GM13977 (cell line): ENCODE measurements at regions not wholly inside any gene's neighbourhood (a gene's known extent, or its start where the extent isn't known, plus 50 kb on each side); places are given as distances from the start of the nearest gene placed in this dataset.
A peak's percentile ranks its signal among the peaks of the same experiment; 100 is the strongest.

Source experiments
- DNase-seq: peaks from one replicate; pipeline ENCODE4 v3.0.0; 2012; ENCODE audit warnings: low spot score
- CTCF ChIP-seq: IDR thresholded peaks from 2 replicates; pipeline ENCODE4 v1.5.1; 2012; ENCODE audit warnings: mild to moderate bottlenecking, control low read depth; ENCODE audit not compliant: insufficient read depth; ENCODE audit errors: extremely low read depth, missing control alignments
- in situ Hi-C: fragments of 300-500 bp; cut with MboI; formaldehyde crosslinking; loops from one replicate; pipeline ENCODE4 v1.12.0; 2022; ENCODE audit warnings: low sequenced_read_pairs, low pct_unique_long_range_greater_than_20kb, mixed read lengths, inconsistent platforms; ENCODE audit not compliant: unreplicated experiment

DNA sequence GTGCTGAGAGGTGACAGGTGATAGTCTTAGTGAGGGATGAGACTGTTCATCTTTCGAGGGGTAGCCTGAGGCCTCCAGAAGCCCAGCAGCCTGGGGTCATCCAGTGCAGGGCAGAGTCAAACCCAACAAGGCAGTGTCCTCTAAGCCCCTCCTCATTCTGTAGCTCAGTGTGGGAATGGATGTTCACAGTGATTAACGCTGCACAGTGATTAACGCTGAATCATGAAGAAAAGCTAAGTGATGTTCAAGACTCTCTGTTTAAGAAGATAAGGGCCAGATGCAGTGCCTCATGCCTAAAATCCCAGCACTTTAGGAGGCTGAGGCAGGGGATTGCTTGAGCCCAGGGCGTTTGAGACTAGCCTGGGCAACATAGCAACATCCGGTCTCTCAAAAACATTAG lies 56.3 kb upstream of the LAPTM4A start:
- in situ Hi-C loops, result no loop called here
- no peak for TF ChIP-seq CTCF
- DNase-seq, result no peak

DNA sequence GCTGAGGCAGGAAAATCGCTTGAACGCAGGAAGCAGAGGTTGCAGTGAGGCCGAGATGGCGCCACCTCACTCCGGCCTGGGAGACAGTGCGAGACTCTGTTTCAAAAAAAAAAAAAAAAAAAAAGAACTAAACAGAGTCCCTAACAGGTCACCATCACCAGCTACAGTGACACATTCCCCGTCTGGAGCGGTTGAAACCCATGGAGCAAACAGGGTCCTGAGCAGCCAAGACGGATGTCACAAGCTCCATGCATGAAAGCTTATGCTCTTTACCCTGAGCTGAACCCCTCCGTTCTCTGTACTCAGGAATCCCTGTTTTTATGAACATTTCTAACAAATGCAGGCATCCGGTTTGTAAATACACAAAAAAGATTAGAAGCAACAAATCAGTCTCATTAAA lies 55.9 kb upstream of the LAPTM4A start:
- TF ChIP-seq CTCF, result no peak
- in situ Hi-C loops, result no loop called here
- DNase-seq, result no peak

GRCh38 chr2:20106746-20107145 lies 55.3 kb upstream of the LAPTM4A start:
- TF ChIP-seq CTCF, result peak; percentile 32
- no peak for DNase-seq
- in situ Hi-C loops, result no loop called here

GRCh38 chr2:20104900-20105545 lies 53.6 kb upstream of the LAPTM4A start:
- no peak for TF ChIP-seq CTCF
- in situ Hi-C loops, result no loop called here
- DNase-seq, result no peak

DNA sequence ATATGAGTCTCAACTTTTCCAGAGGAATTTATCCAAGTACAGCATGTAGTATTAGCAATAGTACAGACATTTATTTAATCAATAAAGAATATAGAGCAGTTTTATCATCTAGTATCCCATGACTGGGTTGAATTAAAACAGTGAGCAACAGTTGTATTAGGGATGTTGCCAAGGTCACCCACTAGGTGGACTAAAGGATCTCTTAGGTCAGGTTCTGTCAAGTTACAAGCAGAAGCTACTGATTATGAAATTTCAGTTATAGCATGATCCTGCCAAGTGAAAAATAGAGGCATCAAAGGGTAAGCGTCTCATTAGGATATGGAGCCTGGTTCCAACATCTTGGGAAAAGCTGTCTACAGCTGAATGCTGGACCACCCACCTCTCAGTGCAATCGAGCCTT lies 52.1 kb upstream of the LAPTM4A start:
- in situ Hi-C loops, result no loop called here
- DNase-seq, result no peak
- TF ChIP-seq CTCF, result peak; percentile 39
